ENCODE measurements at regions not wholly inside any gene's neighbourhood (a gene's known extent, or its start where the extent isn't known, plus 50 kb on each side); places are given as distances from the start of the nearest gene placed in this dataset.
"Not testable (repeated sequence)": the region's sequence is repeated elsewhere in the genome, so short reads cannot be mapped to it uniquely, and the experiment has no call there.

GRCh38 chr22:48404801-48405447, 1422.7 kb downstream of the BRD1 start:
- DNase-seq: no peak

DNA sequence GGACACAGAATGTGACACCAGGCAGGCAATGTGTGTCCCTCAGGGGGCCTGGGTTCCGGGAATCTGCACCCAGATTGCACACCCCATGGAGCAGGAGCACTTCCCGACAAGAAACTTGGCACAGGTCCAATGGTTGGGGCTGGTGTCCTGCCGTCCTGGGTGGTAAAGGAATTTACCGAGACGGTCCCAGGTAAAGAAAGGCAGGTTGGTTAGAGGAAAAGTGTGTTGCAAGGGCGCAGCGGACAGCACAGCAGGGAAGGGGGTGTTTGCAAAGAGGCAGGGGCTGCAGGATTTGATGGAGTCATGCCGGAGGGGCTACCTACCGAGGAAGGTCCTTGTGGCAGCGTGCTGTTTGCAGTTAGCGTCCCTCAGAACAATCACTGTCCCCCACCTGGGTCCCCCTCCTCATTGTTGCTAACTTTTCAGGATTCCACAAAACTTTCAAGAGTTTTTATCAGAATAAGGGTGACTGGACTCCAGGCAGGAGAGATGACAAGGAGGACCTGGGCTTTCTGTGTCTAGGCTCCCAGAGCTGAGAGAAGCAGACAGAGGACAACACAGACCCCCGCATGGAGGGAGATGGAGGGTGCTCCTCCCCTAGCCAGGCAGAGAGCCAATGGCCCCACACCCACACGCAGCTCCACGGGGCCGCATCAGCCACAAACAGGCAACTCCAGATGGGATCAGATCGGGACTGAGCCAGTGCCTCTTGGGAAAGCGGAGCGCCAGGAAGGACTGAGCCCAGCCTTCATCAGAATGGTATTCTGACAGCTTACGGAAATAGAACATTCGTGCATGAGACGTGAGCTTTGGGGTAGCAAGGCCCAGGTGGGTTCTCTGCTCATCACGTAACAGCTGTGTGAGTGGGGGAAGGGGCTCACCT, 1423.9 kb downstream of the BRD1 start:
- DNase-seq: no peak

DNA sequence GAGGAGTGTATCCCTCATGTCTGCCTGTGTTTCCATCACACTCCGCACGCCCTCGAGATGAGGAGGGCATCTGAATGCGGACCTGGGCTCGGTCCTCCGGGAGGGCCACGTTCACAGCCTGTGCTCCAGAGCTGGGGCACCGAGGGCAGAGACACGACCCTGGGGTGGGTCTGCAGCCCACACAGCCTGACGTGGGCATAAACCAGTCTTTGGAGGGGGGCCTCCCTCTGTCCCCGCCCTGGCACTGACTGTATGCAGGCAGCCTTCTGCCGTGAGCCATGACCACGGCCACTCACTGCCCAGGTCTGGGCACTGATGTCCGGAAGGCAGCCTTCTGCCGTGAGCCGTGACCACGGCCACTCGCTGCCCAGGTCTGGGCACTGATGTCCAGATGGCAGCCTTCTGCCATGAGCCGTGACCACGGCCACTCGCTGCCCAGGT, 1425.1 kb downstream of the BRD1 start:
- DNase-seq: no peak

DNA sequence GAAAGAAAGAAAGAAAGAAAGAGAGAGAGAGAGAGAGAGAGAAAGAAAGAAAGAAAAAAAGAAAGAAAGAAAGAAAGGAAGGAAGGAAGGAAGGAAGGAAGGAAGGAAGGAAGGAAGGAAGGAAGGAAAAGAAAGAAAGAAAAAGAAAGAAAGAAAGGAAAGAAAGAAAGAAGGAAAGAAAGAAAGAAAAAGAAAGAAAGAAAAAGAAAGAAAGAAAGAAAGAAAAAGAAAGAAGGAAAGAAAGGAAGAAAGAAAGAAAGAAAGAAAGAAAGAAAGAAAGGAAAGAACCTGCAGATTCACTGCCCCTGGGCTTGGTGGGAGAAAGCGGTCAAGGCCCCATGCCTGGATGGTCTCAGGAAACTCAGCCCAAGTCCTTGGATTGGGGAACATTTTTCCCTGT, 1426.2 kb downstream of the BRD1 start:
- DNase-seq: not testable (repeated sequence)

- no peak for DNase-seq
Measured at GRCh38 chr22:48398181-48398905, 1429.3 kb downstream of the BRD1 start.

GRCh38 chr22:48397531-48398180, 1430.0 kb downstream of the BRD1 start:
- DNase-seq: no peak

- no peak for DNase-seq
Measured at GRCh38 chr22:48396785-48397530, 1430.7 kb downstream of the BRD1 start.

- no peak for DNase-seq
Measured at GRCh38 chr22:48396091-48396784, 1431.4 kb downstream of the BRD1 start.

GRCh38 chr22:48395201-48395600, 1432.5 kb downstream of the BRD1 start:
- no peak for DNase-seq

- no peak for DNase-seq
Measured at GRCh38 chr22:48394787-48395186, 1432.9 kb downstream of the BRD1 start.

DNA sequence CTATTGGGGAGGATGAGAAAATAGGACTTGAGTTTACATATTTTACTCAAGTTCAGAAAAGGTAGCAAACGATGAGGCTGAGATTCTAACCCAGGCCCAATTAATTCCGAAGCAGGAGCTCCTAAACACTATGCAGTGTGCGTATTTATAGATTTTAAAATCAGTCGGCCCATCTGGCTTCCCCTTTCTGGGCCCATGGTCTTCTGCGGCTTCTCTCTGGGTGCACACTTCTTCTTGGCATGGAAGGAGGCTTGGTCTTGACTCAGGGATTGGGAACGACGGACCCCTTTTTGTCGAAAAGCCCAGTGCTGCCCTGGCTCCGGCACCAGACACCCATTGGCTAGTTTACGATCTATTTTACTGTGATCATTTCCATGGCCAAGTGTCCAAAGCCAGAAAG, 1433.8 kb downstream of the BRD1 start:
- DNase-seq: no peak

DNA sequence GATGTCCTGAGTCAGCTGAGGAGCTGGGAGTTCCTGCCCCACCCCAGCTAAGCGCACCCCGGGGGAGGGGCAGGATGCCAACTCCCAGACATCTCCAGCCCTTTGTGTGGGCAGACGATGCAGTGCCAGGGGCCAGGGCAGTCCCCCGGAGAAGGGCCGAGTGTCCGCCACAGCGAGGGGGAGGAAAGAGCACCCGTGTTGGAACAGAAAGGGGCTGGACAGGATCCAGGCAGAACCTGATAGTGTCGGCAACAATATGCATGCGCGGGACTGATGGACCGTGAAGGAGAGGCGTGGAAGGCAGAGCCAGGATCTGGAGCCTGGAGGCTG, 1434.7 kb downstream of the BRD1 start:
- no peak for DNase-seq

- no peak for DNase-seq
Measured at GRCh38 chr22:48391820-48392219, 1435.9 kb downstream of the BRD1 start.

- no peak for DNase-seq
Measured at GRCh38 chr22:48391171-48391711, 1436.4 kb downstream of the BRD1 start.

- no peak for DNase-seq
Measured at GRCh38 chr22:48389916-48390315, 1437.8 kb downstream of the BRD1 start.

DNA sequence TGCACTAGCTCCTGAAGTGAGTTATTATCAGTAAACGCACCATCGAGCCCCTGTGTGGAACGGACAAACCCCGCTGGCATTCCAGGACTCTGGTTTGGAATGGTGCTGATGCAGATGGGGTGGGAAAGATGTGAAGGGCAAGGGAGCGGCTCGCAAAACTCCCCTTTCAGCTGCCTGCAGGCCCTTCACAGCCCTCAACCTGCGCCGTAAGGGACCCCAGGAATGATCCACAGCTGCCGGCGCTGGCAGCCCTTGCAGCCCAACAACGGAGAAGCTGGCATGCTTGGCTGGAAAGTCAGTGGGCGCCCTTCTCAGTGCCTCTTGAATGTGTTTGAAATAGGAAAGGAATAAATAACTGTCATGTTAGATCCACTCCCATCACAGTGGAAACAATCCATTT, 1445.5 kb downstream of the BRD1 start:
- DNase-seq: no peak

DNA sequence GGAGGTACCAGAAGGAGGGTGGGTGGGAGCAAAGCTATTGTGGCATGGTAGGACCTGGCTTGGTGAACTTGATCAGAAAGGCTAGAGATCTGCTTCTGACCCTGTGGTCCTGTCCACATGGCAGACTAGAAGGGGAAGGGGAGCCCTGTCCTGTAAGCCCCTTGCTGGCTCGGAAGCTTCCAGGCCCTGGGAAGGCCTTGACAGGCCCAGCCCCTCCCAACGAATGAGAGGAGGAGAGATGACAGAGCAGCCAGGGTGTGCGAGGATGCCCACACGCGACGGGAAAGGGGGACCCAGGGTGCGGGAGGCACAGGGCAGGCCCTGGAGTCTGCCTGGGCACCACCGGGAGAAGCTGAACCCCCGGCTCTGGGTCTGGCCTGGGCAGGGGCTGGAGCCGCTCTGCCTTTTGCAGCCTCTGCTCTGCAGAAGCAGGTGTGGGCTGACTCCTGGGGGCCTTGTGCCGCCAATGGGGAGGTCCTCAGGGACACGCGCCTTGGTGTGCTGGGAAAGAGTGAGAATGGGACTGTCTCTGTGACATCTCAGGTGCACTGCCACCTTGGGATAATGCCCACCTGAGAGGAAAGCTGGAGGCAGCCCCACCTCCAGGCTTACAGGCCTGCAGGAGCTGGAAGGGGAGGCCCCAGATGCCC, 1447.5 kb downstream of the BRD1 start:
- no peak for DNase-seq

GRCh38 chr22:48379371-48379770, 1448.3 kb downstream of the BRD1 start:
- no peak for DNase-seq

GRCh38 chr22:48378673-48379072, 1449.0 kb downstream of the BRD1 start:
- DNase-seq: no peak

DNA sequence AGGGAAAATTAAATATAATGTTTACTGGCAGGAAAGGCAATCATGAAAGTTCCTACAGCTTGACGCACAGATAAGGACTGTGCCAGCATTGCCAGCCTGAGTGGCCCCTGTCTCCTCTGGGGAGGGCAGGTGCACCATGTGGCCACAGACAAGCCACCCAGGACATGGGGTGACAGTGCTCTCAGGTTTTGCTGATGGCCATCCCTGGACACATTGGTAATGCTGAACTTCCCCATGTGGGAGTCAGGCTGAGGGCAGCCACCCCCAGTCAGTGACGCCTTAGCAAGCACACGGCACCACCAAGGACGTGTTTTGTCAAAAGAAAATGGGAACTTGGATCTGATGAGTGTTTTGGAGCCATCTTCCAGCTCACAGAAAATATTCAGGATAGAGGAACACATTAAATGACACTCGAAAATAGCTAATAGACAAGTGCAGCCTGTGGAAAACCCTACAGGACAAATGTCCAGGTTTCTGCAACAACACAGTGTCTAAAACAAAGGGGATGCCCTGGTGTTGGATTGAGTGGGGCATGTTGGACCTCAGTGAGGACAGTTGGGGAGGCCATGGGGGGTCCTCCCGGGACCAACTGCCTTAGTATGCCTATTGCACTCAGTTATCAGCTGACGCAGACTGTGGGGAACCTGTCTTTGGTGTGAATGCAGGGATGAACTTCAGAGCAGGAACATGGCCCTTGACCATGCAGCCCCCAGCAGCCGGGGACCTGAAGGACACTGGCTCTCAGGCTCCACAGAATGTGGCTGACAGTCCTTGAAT, 1450.5 kb downstream of the BRD1 start:
- no peak for DNase-seq

Data from activated CD4-positive, alpha-beta T cell treated with anti-CD3 and anti-CD28 coated beads for 1 hour (primary cell).